ENCODE measurements at regions not wholly inside any gene's neighbourhood (a gene's known extent, or its start where the extent isn't known, plus 50 kb on each side); places are given as distances from the start of the nearest gene placed in this dataset.

DNA sequence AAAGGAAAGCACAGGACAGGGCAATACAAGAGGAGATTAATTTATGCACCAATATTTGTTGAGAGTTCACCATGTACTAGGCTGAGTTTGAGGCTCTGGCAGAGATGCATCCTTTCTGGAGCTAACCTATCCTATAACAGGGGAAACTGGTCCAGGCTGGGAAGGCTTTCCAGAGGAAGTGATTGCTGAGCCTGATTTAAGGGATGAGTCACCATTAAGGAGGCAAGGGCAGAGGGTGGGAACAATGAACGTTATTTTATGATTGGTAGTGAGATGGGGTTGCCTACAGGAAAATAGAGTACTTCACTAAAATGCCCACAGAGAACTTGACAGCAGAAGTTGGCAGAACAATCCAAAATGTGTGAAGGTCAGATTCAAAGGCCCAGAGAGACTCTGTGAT, 141.4 kb downstream of the PLPP3 start:
- ATAC-seq: no peak
- WGBS, 2 donors: 32 to 55% methylated on average over 1 of the region's 1 CpG
- intact Hi-C loops (cut with DNase I): no loop called here
- Histone ChIP-seq H3K27me3 (no peaks in the 10 kb centered on the region), H3K27ac (no peak overlapping the region), H3K4me1 (peaks cover 5% of the 10 kb centered on the region), H3K4me3 (no peak overlapping the region), H3K9me3 (no peaks in the 10 kb centered on the region), H3K36me3 (replicated peaks in 1 of 2; ENCODE audit: insufficient read depth in 1 of 2, low read depth in 2 of 2) (no peaks in the 10 kb centered on the region)
- TF ChIP-seq POLR2A (IDR thresholded peaks at IDR 0.05) (no peak), CTCF (IDR thresholded peaks at IDR 0.05) (no peak)
- DNase-seq: no peak

DNA sequence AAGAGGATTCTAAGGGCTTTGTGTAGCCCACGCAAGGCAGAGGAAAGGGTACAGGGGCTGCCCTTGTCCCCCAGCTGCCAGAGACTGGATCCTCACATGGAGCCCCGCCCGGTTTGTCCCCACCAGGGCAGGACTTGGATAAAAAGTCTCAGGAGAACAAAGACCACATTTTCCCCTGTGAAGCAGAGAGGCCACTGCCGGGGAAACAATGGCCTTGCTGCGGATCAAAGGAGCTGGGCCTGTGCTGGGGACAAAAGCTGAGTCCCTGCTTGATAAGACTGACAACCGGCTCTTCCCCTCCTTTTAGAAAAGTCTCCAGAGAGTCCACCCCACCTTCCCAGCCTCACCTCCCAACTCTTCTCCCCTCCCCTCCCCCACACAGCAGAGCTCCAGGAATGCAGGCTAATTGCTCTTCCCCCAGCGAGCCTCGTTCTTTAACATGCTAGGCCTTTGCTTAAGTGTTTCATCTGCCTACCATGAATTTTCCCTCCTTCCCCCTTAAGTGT, 142.4 kb downstream of the PLPP3 start:
- ATAC-seq (no peak), DNase-seq (no peak)
- H3K36me3 ChIP-seq (replicated peaks in 1 of 2; ENCODE audit: insufficient read depth in 1 of 2, low read depth in 2 of 2): no peaks in the 10 kb centered on the region
- H3K27me3 ChIP-seq: no peaks in the 10 kb centered on the region
- H3K27ac ChIP-seq: no peak overlapping the region
- intact Hi-C loops (cut with DNase I): no loop called here
- peaks cover 5% of the 10 kb centered on the region for H3K4me1 ChIP-seq
- WGBS, 2 donors: 88 to 94% methylated on average over 7 to 8 of the region's 8 CpGs
- TF ChIP-seq CTCF (IDR thresholded peaks at IDR 0.05) (no peak), POLR2A (IDR thresholded peaks at IDR 0.05) (no peak)
- no peak overlapping the region for H3K4me3 ChIP-seq
- H3K9me3 ChIP-seq: no peaks in the 10 kb centered on the region

- Histone ChIP-seq H3K27ac (no peak overlapping the region), H3K36me3 (replicated peaks in 1 of 2; ENCODE audit: insufficient read depth in 1 of 2, low read depth in 2 of 2) (no peaks in the 10 kb centered on the region), H3K27me3 (no peaks in the 10 kb centered on the region), H3K4me1 (peaks cover 5% of the 10 kb centered on the region), H3K4me3 (no peak overlapping the region), H3K9me3 (no peaks in the 10 kb centered on the region)
- intact Hi-C loops (cut with DNase I): no loop called here
- ATAC-seq (no peak), DNase-seq (no peak)
- TF ChIP-seq POLR2A (IDR thresholded peaks at IDR 0.05) (no peak), CTCF (IDR thresholded peaks at IDR 0.05) (no peak)
- 88 to 95% methylated on average over 4 of the region's 4 CpGs for WGBS, 2 donors
Measured at GRCh38 chr1:56436296-56436695, 143.1 kb downstream of the PLPP3 start.

- ATAC-seq (no peak), DNase-seq (no peak)
- intact Hi-C loops (cut with DNase I): no loop called here
- Histone ChIP-seq H3K9me3 (no peaks in the 10 kb centered on the region), H3K4me3 (no peak overlapping the region), H3K27me3 (no peaks in the 10 kb centered on the region), H3K4me1 (peaks cover 5% of the 10 kb centered on the region), H3K27ac (no peak overlapping the region), H3K36me3 (replicated peaks in 1 of 2; ENCODE audit: insufficient read depth in 1 of 2, low read depth in 2 of 2) (no peaks in the 10 kb centered on the region)
- WGBS, 2 donors: 76 to 77% methylated on average over 2 of the region's 2 CpGs
- TF ChIP-seq POLR2A (IDR thresholded peaks at IDR 0.05): no peak
- no peak for TF ChIP-seq CTCF (IDR thresholded peaks at IDR 0.05)
Measured at GRCh38 chr1:56435434-56436262, 143.7 kb downstream of the PLPP3 start.

DNA sequence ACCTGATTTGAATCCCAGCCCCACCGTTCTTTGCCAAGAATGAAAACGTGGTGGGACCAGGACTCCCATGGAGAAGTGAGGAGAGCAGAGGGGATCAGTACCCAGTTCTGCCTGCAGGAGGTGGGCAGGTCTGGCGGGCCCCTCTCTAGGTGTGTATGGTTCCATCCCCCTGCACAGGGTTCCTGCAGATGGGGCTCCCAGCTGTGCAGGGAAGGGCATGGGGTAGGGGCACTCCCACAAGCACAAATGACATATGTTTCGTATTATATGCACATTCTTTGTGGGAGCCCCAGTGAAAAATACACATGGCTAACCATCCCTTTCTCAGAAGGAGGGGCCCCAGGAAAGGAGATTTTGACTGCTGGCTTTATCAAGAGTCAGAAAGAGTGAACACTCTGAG, 144.6 kb downstream of the PLPP3 start:
- Histone ChIP-seq H3K4me3 (no peak overlapping the region), H3K9me3 (no peaks in the 10 kb centered on the region), H3K27ac (no peak overlapping the region), H3K4me1 (peaks cover 5% of the 10 kb centered on the region), H3K36me3 (replicated peaks in 1 of 2; ENCODE audit: insufficient read depth in 1 of 2, low read depth in 2 of 2) (no peaks in the 10 kb centered on the region), H3K27me3 (no peaks in the 10 kb centered on the region)
- 84 to 85% methylated on average over 4 of the region's 4 CpGs for WGBS, 2 donors
- ATAC-seq: no peak
- no peak for TF ChIP-seq CTCF (IDR thresholded peaks at IDR 0.05)
- no peak for TF ChIP-seq POLR2A (IDR thresholded peaks at IDR 0.05)
- no peak for DNase-seq
- intact Hi-C loops (cut with DNase I): no loop called here
